Loucy (cell line): ENCODE measurements at regions not wholly inside any gene's neighbourhood (a gene's known extent, or its start where the extent isn't known, plus 50 kb on each side); places are given as distances from the start of the nearest gene placed in this dataset.

Experiments used
- H2AFZ ChIP-seq: fragments of 200-600 bp; sonication (generic); 2 replicates; pipeline ENCODE4 v1.6.0; 2016; ENCODE audit warnings: antibody characterized with exemption, mild to moderate bottlenecking, low read length, moderate library complexity
- H3F3A ChIP-seq: fragments of 200-600 bp; 2 replicates; pipeline ENCODE4 v1.6.0; 2016; ENCODE audit warnings: antibody characterized with exemption, low read depth, mild to moderate bottlenecking
- H3K27me3 ChIP-seq: fragments of 200-600 bp; sonication (generic); 2 replicates; pipeline ENCODE4 v1.6.1; 2014; ENCODE audit warnings: low read length, mild to moderate bottlenecking; ENCODE audit not compliant: insufficient read depth, poor library complexity, severe bottlenecking
- H3K36me3 ChIP-seq: fragments of 200-600 bp; sonication (generic); 2 replicates; pipeline ENCODE4 v1.6.1; 2016; ENCODE audit warnings: low read length; ENCODE audit not compliant: insufficient read depth
- H3K4me1 ChIP-seq: fragments of 200-600 bp; sonication (generic); 2 replicates; pipeline ENCODE4 v1.5.1; 2014; ENCODE audit warnings: low read length, mild to moderate bottlenecking; ENCODE audit not compliant: insufficient read depth, poor library complexity, severe bottlenecking
- H3K4me2 ChIP-seq: fragments of 200-600 bp; sonication (generic); 2 replicates; pipeline ENCODE4 v1.6.0; 2014; ENCODE audit warnings: antibody characterized with exemption, low read length, low read depth, mild to moderate bottlenecking; ENCODE audit not compliant: poor library complexity, severe bottlenecking
- H3K4me3 ChIP-seq: fragments of 200-600 bp; sonication (generic); 2 replicates; pipeline ENCODE4 v1.5.1; 2014; ENCODE audit warnings: low read length, mild to moderate bottlenecking, mixed read lengths; ENCODE audit not compliant: poor library complexity, severe bottlenecking
- H3K79me2 ChIP-seq: fragments of 200-600 bp; sonication (generic); 2 replicates; pipeline ENCODE4 v1.6.1; 2014; ENCODE audit warnings: low read length; ENCODE audit not compliant: insufficient read depth
- H3K9ac ChIP-seq: fragments of 200-600 bp; sonication (generic); 2 replicates; pipeline ENCODE4 v1.6.0; 2014; ENCODE audit warnings: mild to moderate bottlenecking, low read depth, low read length, moderate library complexity; ENCODE audit not compliant: poor library complexity, severe bottlenecking
- H3K9me2 ChIP-seq: fragments of 200-600 bp; sonication (generic); replicated peaks from 2 replicates; pipeline ENCODE4 v1.6.1; 2016; ENCODE audit warnings: low read depth, low read length, mixed read lengths
- H3K9me3 ChIP-seq: fragments of 200-600 bp; sonication (generic); 2 replicates; pipeline ENCODE4 v1.6.1; 2014; ENCODE audit warnings: mild to moderate bottlenecking, antibody characterized with exemption, low read length, low read depth; ENCODE audit not compliant: insufficient read depth
- H4K20me1 ChIP-seq: fragments of 200-600 bp; sonication (generic); 2 replicates; pipeline ENCODE4 v1.6.0; 2014; ENCODE audit warnings: antibody characterized with exemption, low read length, mild to moderate bottlenecking; ENCODE audit not compliant: insufficient read depth, poor library complexity, severe bottlenecking
- CTCF ChIP-seq: fragments of 200-600 bp; sonication (generic); conservative IDR thresholded peaks from 2 replicates; pipeline ENCODE4 v1.5.1; 2014; ENCODE audit warnings: mild to moderate bottlenecking, antibody characterized with exemption, low read length
- EZH2phosphoT487 ChIP-seq: fragments of 200-600 bp; IDR thresholded peaks from 2 replicates; pipeline ENCODE4 v1.6.1; 2018; ENCODE audit warnings: antibody characterized with exemption, mild to moderate bottlenecking, moderate library complexity, borderline replicate concordance

DNA sequence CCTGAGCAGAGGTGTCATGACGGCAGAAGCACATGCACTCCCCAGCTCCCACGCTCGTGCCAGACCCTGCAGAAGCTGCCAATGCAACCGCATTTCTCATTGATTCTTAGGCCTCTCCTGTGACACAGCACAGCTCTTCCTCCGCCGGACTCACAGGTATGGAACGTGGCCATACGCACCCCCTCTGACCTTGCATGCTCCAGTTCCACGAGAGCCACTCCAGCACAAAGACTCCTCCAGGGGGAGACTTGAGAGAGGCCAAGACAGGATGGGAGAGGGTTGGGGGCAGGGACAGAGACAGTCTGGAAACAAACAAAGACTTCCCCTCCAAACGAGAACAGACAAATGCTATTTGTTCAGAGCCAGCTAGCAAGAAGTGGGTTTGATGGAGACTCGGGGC, 124.3 kb upstream of the PPP2R2D start:
- no peaks in the 10 kb centered on the region for H3K79me2 ChIP-seq
- no peak overlapping the region for H2AFZ ChIP-seq
- peaks cover 35% of the 10 kb centered on the region; the same call in 1 of the 2 replicates for H3K9me3 ChIP-seq
- H3K4me2 ChIP-seq: no peak overlapping the region
- no peaks in the 10 kb centered on the region for H4K20me1 ChIP-seq
- H3K36me3 ChIP-seq: no peaks in the 10 kb centered on the region
- H3K9me2 ChIP-seq: no peaks in the 10 kb centered on the region
- no peaks in the 10 kb centered on the region for H3K27me3 ChIP-seq
- TF ChIP-seq CTCF: no peak
- TF ChIP-seq EZH2phosphoT487: no peak
- no peak overlapping the region for H3K4me3 ChIP-seq
- H3K9ac ChIP-seq: no peak overlapping the region
- no peaks in the 10 kb centered on the region for H3K4me1 ChIP-seq
- H3F3A ChIP-seq: no peaks in the 10 kb centered on the region

DNA sequence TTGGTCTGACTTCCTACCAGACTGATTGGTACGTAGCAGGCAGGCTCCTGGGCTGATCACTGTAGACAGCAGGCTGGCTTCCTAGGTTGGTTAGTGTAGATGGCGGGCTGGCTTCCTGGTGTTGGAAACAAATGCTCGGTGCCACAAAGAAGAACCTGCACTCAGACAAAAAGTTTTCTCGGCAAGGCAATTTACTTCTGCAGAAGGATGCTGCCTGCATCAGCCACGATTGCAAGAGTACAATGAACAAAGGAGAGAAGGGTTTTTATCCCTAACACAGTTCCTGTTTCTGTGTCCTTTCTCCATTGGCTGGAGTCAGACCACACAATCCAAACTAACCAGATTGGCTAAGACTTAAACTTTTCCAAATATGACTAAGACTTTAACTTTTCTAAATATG, 123.6 kb upstream of the PPP2R2D start:
- Histone ChIP-seq H3K4me1 (no peaks in the 10 kb centered on the region), H3K27me3 (no peaks in the 10 kb centered on the region), H4K20me1 (no peaks in the 10 kb centered on the region), H3K4me2 (no peak overlapping the region), H3K9me3 (peaks cover 35% of the 10 kb centered on the region; the same call in 1 of the 2 replicates), H3K36me3 (no peaks in the 10 kb centered on the region), H3K4me3 (no peak overlapping the region), H3F3A (no peaks in the 10 kb centered on the region), H3K79me2 (no peaks in the 10 kb centered on the region), H3K9ac (no peak overlapping the region), H2AFZ (no peak overlapping the region), H3K9me2 (no peaks in the 10 kb centered on the region)
- TF ChIP-seq CTCF (no peak), EZH2phosphoT487 (no peak)

DNA sequence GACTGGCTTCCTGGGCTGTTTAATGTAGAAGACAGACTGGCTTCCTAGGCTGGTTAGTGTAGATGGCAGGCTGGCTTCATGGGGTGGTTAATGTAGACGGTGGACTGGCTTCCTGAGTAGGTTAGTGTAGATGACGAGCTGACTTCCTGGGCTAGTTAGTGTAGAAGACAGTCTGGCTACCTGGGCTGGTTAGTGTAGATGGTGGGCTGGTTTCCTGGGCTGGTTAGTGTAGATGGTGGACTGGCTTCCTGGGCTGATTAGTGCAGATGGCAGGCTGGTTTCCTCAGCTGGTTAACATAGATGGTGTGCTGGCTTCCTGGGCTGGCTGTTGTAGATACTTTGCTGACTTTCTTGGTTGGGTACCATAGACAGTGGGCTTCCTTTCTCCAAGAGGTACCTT, 122.9 kb upstream of the PPP2R2D start:
- peaks cover 31% of the 10 kb centered on the region; the same call in 1 of the 2 replicates for H3K9me3 ChIP-seq
- H3K9me2 ChIP-seq: no peaks in the 10 kb centered on the region
- no peaks in the 10 kb centered on the region for H3F3A ChIP-seq
- TF ChIP-seq EZH2phosphoT487 (no peak), CTCF (no peak)
- H3K4me1 ChIP-seq: no peaks in the 10 kb centered on the region
- no peak overlapping the region for H3K4me2 ChIP-seq
- no peaks in the 10 kb centered on the region for H3K79me2 ChIP-seq
- H3K4me3 ChIP-seq: no peak overlapping the region
- no peak overlapping the region for H3K9ac ChIP-seq
- no peaks in the 10 kb centered on the region for H4K20me1 ChIP-seq
- H3K27me3 ChIP-seq: no peaks in the 10 kb centered on the region
- H2AFZ ChIP-seq: no peak overlapping the region
- H3K36me3 ChIP-seq: no peaks in the 10 kb centered on the region
